Renal cortical epithelial cell (primary cell): ENCODE measurements at regions not wholly inside any gene's neighbourhood (a gene's known extent, or its start where the extent isn't known, plus 50 kb on each side); places are given as distances from the start of the nearest gene placed in this dataset.
"Not testable (repeated sequence)": the region's sequence is repeated elsewhere in the genome, so short reads cannot be mapped to it uniquely, and the experiment has no call there.

Source experiments
- DNase-seq: peaks from one replicate; pipeline ENCODE4 v3.0.0-alpha.2; 2011; ENCODE audit warnings: low read depth

- DNase-seq, result no peak
Measured at GRCh38 chr18:73452866-73453265, 585.1 kb upstream of the NETO1 start.

- no peak for DNase-seq
Measured at GRCh38 chr18:73446502-73446901, 578.7 kb upstream of the NETO1 start.

GRCh38 chr18:73431620-73432019 lies 563.8 kb upstream of the NETO1 start:
- no peak for DNase-seq

GRCh38 chr18:73421010-73421409 lies 553.2 kb upstream of the NETO1 start:
- DNase-seq, result no peak

- no peak for DNase-seq
Measured at GRCh38 chr18:73419531-73419930, 551.7 kb upstream of the NETO1 start.

GRCh38 chr18:73414598-73414997 lies 546.8 kb upstream of the NETO1 start:
- no peak for DNase-seq

GRCh38 chr18:73414069-73414468 lies 546.3 kb upstream of the NETO1 start:
- no peak for DNase-seq

- peak; percentile 36 for DNase-seq
Measured at GRCh38 chr18:73409242-73409641, 541.5 kb upstream of the NETO1 start.

- DNase-seq, result peak; percentile 6
Measured at GRCh38 chr18:73408469-73408868, 540.7 kb upstream of the NETO1 start.

GRCh38 chr18:73407506-73407905 lies 539.7 kb upstream of the NETO1 start:
- peak; percentile 3 for DNase-seq

- DNase-seq, result no peak
Measured at GRCh38 chr18:73384246-73384645, 516.5 kb upstream of the NETO1 start.

GRCh38 chr18:73381699-73382036 lies 513.9 kb upstream of the NETO1 start:
- no peak for DNase-seq

- no peak for DNase-seq
Measured at GRCh38 chr18:73381016-73381698, 513.4 kb upstream of the NETO1 start.

- DNase-seq, result peak; percentile 9
Measured at GRCh38 chr18:73366713-73367112, 498.9 kb upstream of the NETO1 start.

GRCh38 chr18:73365018-73365417 lies 497.2 kb upstream of the NETO1 start:
- peak; percentile 8 for DNase-seq

GRCh38 chr18:73355121-73355520 lies 487.3 kb upstream of the NETO1 start:
- no peak for DNase-seq

GRCh38 chr18:73352546-73352945 lies 484.8 kb upstream of the NETO1 start:
- DNase-seq, result no peak

GRCh38 chr18:73340135-73340977 lies 472.6 kb upstream of the NETO1 start:
- peak; percentile 99 for DNase-seq

- no peak for DNase-seq
Measured at GRCh38 chr18:73331212-73331772, 463.5 kb upstream of the NETO1 start.

- DNase-seq, result not testable (repeated sequence)
Measured at GRCh38 chr18:73330106-73330505, 462.3 kb upstream of the NETO1 start.

GRCh38 chr18:73324187-73324831 lies 456.5 kb upstream of the NETO1 start:
- DNase-seq, result not testable (repeated sequence)

- no peak for DNase-seq
Measured at GRCh38 chr18:73318739-73319479, 451.1 kb upstream of the NETO1 start.
